ENCODE measurements at regions not wholly inside any gene's neighbourhood (a gene's known extent, or its start where the extent isn't known, plus 50 kb on each side); places are given as distances from the start of the nearest gene placed in this dataset.
"Not testable (repeated sequence)": the region's sequence is repeated elsewhere in the genome, so short reads cannot be mapped to it uniquely, and the experiment has no call there.

DNA sequence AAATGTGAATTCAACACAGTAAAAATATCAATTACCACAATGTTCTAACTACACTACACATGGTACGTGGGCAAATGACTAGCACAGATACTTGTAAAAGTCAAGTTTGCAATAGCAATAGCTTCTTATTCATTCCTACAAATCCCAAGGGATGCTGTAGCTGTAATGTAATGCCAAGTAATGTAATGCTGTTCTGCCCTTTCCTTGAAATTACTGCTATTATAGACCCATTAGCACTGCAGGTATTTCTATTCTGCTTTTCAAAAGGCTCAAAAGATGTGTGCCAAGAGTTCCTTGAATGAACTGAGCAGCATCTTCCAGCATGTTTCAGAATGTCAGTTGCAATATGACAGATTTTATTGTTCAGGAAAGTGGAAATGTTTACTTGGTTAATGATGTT is 129.9 kb upstream of the BANK1 start:
- CTCF ChIA-PET: no interaction called here
- Mint-ChIP-seq H3K4me3 (no peak overlapping the region), H3K36me3 (ENCODE audit: low read depth) (no peaks in the 10 kb centered on the region), H3K27me3 (peaks cover 16% of the 10 kb centered on the region), H3K4me1 (no peaks in the 10 kb centered on the region), H3K27ac (no peak overlapping the region), H3K9me3 (no peaks in the 10 kb centered on the region)
- DNase-seq: no peak
- POLR2A ChIA-PET: no interaction called here

DNA sequence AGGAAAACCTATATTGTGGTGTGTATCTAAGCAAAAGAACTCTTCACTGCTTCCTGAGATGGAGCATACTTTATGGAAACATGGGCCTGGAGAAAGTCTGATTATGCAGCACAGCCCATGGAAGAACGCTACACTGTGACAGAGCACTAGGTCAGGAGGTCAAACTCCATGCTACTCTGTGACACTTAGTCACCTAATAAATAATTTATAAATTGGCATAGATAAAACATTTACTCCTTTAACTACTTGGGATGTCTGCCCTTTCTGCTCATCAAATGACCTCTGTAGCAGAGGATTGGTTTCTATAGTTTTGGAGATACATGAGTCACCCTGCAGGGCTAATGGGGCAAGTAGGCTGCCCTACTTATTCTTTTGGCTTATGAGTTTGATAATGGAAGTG is 134.7 kb upstream of the BANK1 start:
- Mint-ChIP-seq H3K4me1 (no peaks in the 10 kb centered on the region), H3K27ac (no peak overlapping the region), H3K36me3 (ENCODE audit: low read depth) (no peaks in the 10 kb centered on the region), H3K4me3 (no peak overlapping the region), H3K27me3 (peaks cover 14% of the 10 kb centered on the region), H3K9me3 (no peaks in the 10 kb centered on the region)
- POLR2A ChIA-PET: no interaction called here
- CTCF ChIA-PET: no interaction called here
- no peak for DNase-seq

GRCh38 chr4:101655005-101655404 is 135.5 kb upstream of the BANK1 start:
- Mint-ChIP-seq H3K4me3 (no peak overlapping the region), H3K4me1 (no peaks in the 10 kb centered on the region), H3K36me3 (ENCODE audit: low read depth) (no peaks in the 10 kb centered on the region), H3K9me3 (no peaks in the 10 kb centered on the region), H3K27ac (no peak overlapping the region), H3K27me3 (peaks cover 9% of the 10 kb centered on the region)
- DNase-seq: no peak
- ChIA-PET POLR2A (no interaction called here), CTCF (no interaction called here)

DNA sequence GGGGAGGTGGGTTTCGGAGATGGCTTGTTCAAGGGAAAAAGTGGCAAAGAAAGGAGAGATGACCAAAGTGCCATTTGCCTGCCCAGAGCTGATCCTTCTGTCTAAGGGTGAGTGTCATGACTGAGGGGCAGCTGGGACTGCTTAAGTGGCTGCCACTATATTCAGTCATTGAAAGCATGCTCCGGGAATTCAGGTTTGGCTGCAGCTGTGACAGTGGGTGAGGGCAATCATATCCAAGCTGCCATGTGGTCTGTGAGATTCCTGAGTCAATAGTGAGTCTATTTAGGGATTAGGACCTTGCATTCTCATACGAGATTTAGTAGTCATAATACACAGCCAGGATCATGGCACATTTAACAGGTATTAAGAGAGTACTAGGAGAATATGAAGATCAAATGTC is 138.8 kb upstream of the BANK1 start:
- H3K4me3 Mint-ChIP-seq: no peak overlapping the region
- H3K9me3 Mint-ChIP-seq: no peaks in the 10 kb centered on the region
- DNase-seq: no peak
- H3K27me3 Mint-ChIP-seq: peaks cover 1% of the 10 kb centered on the region
- H3K27ac Mint-ChIP-seq: no peak overlapping the region
- CTCF ChIA-PET: no interaction called here
- no peaks in the 10 kb centered on the region for H3K36me3 Mint-ChIP-seq (ENCODE audit: low read depth)
- POLR2A ChIA-PET: no interaction called here
- H3K4me1 Mint-ChIP-seq: no peaks in the 10 kb centered on the region

- Mint-ChIP-seq H3K27me3 (no peaks in the 10 kb centered on the region), H3K27ac (no peak overlapping the region), H3K36me3 (ENCODE audit: low read depth) (no peaks in the 10 kb centered on the region), H3K4me3 (no peak overlapping the region), H3K9me3 (no peaks in the 10 kb centered on the region), H3K4me1 (no peaks in the 10 kb centered on the region)
- CTCF ChIA-PET: no interaction called here
- POLR2A ChIA-PET: no interaction called here
- DNase-seq: no peak
These were observed 140.6 kb upstream of the BANK1 start for GRCh38 chr4:101649790-101650515.

GRCh38 chr4:101647710-101648034 is 142.9 kb upstream of the BANK1 start:
- no peak overlapping the region for H3K27ac Mint-ChIP-seq
- POLR2A ChIA-PET: no interaction called here

DNA sequence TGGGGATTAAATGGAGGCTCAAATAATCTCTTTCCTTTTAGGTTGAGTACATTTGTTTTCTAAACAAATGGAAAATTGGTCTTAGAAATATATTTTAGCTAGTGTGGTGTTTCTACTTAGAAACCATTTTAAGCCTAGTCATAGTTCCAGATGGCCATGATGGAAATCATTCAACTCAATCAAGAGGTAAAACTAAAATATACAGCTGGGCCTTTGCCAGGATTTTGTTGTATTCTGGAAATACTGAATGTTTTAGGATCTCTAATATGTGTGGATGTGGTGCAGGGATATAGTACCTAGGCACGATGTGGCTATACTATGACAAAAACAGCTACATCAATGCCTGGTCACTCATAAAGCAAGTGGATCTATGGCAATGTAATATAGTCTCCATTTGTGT is 146.0 kb upstream of the BANK1 start:
- Mint-ChIP-seq H3K4me3 (no peak overlapping the region), H3K4me1 (no peaks in the 10 kb centered on the region), H3K36me3 (ENCODE audit: low read depth) (no peaks in the 10 kb centered on the region), H3K9me3 (no peaks in the 10 kb centered on the region), H3K27ac (no peak overlapping the region), H3K27me3 (peaks cover 5% of the 10 kb centered on the region)
- ChIA-PET POLR2A (no interaction called here), CTCF (no interaction called here)
- no peak for DNase-seq

More at GRCh38 chr4:101647710-101648034, 142.9 kb upstream of the BANK1 start:
- H3K27me3 Mint-ChIP-seq: peaks cover 2% of the 10 kb centered on the region
- CTCF ChIA-PET: no interaction called here
- no peak overlapping the region for H3K4me3 Mint-ChIP-seq
- no peaks in the 10 kb centered on the region for H3K9me3 Mint-ChIP-seq
- H3K36me3 Mint-ChIP-seq (ENCODE audit: low read depth): no peaks in the 10 kb centered on the region
- no peak for DNase-seq
- no peaks in the 10 kb centered on the region for H3K4me1 Mint-ChIP-seq

DNA sequence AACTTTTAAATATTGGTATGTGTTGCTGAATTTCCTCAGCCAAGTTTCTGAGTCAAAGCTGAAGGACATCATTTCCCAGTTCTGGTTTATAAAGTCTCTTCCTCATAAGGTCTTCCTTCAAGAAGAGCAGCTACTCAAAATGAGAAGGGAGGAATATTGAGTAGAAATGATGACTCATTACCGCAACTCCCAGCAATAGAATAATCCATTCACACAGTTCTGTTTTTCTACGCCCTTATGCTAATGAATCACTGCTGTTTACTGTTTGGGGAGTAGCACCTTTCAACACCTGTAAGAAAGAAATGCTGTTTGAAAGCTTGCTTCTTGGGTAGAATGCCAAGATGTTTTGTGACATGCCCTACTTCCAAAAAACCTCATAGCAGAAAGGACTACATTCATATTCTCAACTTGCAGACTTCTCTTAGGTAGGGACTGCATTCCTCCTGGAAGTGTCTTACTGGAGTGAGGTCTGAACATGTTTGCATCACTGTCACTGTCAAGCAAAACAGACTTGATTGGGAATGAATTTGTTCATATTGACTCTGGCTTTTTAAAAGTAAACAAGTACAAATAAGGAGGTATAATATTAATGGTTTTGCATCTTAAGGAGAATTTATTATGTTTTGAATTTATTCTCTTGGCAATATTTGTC is 147.2 kb upstream of the BANK1 start:
- no peak overlapping the region for H3K4me3 Mint-ChIP-seq
- CTCF ChIA-PET: no interaction called here
- no peaks in the 10 kb centered on the region for H3K36me3 Mint-ChIP-seq (ENCODE audit: low read depth)
- H3K9me3 Mint-ChIP-seq: no peaks in the 10 kb centered on the region
- peaks cover 5% of the 10 kb centered on the region for H3K27me3 Mint-ChIP-seq
- POLR2A ChIA-PET: no interaction called here
- H3K27ac Mint-ChIP-seq: no peak overlapping the region
- no peak for DNase-seq
- no peaks in the 10 kb centered on the region for H3K4me1 Mint-ChIP-seq

DNA sequence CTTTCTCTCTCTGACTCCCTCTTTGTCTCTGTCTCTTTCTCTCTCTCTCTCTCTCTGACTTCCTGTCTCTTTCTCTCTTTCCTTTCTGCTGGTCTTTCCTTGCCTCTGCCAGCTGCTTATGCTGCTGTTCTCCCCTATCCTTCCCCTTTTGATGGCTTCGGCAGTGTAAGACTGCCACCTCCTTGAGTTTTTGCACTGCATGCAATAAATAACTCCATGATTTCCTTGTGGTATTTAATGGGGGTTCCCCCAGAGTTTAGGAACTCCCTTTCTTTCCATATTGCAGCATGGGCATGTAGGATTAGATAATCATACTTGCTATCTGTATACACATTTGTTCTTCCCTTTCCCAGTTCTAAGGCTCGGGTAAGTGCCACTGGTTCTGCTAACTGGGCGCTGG is 157.8 kb upstream of the BANK1 start:
- H3K36me3 Mint-ChIP-seq (ENCODE audit: low read depth); H3K9me3 Mint-ChIP-seq; POLR2A ChIA-PET; H3K27me3 Mint-ChIP-seq; H3K4me1 Mint-ChIP-seq; H3K4me3 Mint-ChIP-seq; H3K27ac Mint-ChIP-seq; DNase-seq: not testable (repeated sequence)
- CTCF ChIA-PET: interaction anchor here (1.2 kb wide), 1 partner anchor 11 kb away, joined by 3 read pairs; no protein-coding TSS in a partner anchor

- H3K27me3 Mint-ChIP-seq: peaks cover 7% of the 10 kb centered on the region
- H3K9me3 Mint-ChIP-seq: no peaks in the 10 kb centered on the region
- no peak for DNase-seq
- no peaks in the 10 kb centered on the region for H3K36me3 Mint-ChIP-seq (ENCODE audit: low read depth)
- ChIA-PET POLR2A (no interaction called here), CTCF (no interaction called here)
- H3K4me3 Mint-ChIP-seq: no peak overlapping the region
- no peak overlapping the region for H3K27ac Mint-ChIP-seq
- no peaks in the 10 kb centered on the region for H3K4me1 Mint-ChIP-seq
These were observed 160.1 kb upstream of the BANK1 start for GRCh38 chr4:101630319-101630986.

GRCh38 chr4:101621120-101621519 is 169.4 kb upstream of the BANK1 start:
- ChIA-PET CTCF (interaction anchor here (1.6 kb wide), 1 partner anchor 12 kb away, joined by 3 read pairs; no protein-coding TSS in a partner anchor), POLR2A (no interaction called here)
- Mint-ChIP-seq H3K27me3 (peaks cover 3% of the 10 kb centered on the region), H3K9me3 (no peaks in the 10 kb centered on the region), H3K4me3 (no peak overlapping the region), H3K36me3 (ENCODE audit: low read depth) (no peaks in the 10 kb centered on the region), H3K27ac (no peak overlapping the region), H3K4me1 (no peaks in the 10 kb centered on the region)
- no peak for DNase-seq

- Mint-ChIP-seq H3K4me3 (no peak overlapping the region), H3K4me1 (no peaks in the 10 kb centered on the region), H3K27ac (no peak overlapping the region)
These were observed 174.9 kb upstream of the BANK1 start for GRCh38 chr4:101615652-101616051.

GRCh38 chr4:101606989-101607388 is 183.5 kb upstream of the BANK1 start:
- H3K9me3 Mint-ChIP-seq; H3K27me3 Mint-ChIP-seq; DNase-seq; CTCF ChIA-PET; H3K4me1 Mint-ChIP-seq; H3K27ac Mint-ChIP-seq; H3K4me3 Mint-ChIP-seq; POLR2A ChIA-PET; H3K36me3 Mint-ChIP-seq (ENCODE audit: low read depth): not testable (repeated sequence)

More at GRCh38 chr4:101615652-101616051, 174.9 kb upstream of the BANK1 start:
- H3K9me3 Mint-ChIP-seq: no peaks in the 10 kb centered on the region
- ChIA-PET POLR2A (no interaction called here), CTCF (no interaction called here)
- DNase-seq: no peak
- no peaks in the 10 kb centered on the region for H3K27me3 Mint-ChIP-seq
- H3K36me3 Mint-ChIP-seq (ENCODE audit: low read depth): no peaks in the 10 kb centered on the region

- no peak overlapping the region for H3K27ac Mint-ChIP-seq
- H3K9me3 Mint-ChIP-seq: peaks cover 5% of the 10 kb centered on the region
- no peaks in the 10 kb centered on the region for H3K27me3 Mint-ChIP-seq
- no peak for DNase-seq
- ChIA-PET CTCF (no interaction called here), POLR2A (no interaction called here)
- no peaks in the 10 kb centered on the region for H3K36me3 Mint-ChIP-seq (ENCODE audit: low read depth)
- no peaks in the 10 kb centered on the region for H3K4me1 Mint-ChIP-seq
- H3K4me3 Mint-ChIP-seq: no peak overlapping the region
These were observed 185.6 kb upstream of the BANK1 start for GRCh38 chr4:101604976-101605375.

Data from activated CD4-positive, alpha-beta T cell treated with anti-CD3 and anti-CD28 coated beads, Interleukin-2, amount 10 ng/mL, durations not matched to agents 7 days and 5 days (primary cell).